Prostate gland (tissue), 2 donors: ENCODE measurements at regions not wholly inside any gene's neighbourhood (a gene's known extent, or its start where the extent isn't known, plus 50 kb on each side); places are given as distances from the start of the nearest gene placed in this dataset.

Source experiments
- DNase-seq: peaks from one replicate; pipeline ENCODE4 v3.0.0-alpha.2; 2019; ENCODE audit warnings: low spot score
- H3K27ac ChIP-seq, 2 donors: fragments of 200-600 bp; sonication (generic); 2 replicates each; pipeline ENCODE4 v1.5.1; 2017 to 2019
- H3K27me3 ChIP-seq: fragments of 200-600 bp; sonication (generic); replicated peaks from 2 replicates; pipeline ENCODE4 v1.5.1; 2019; ENCODE audit not compliant: insufficient read depth
- H3K36me3 ChIP-seq, 2 donors: fragments of 200-600 bp; sonication (generic); 1 replicate in 1 of 2; 2 replicates in 1 of 2; pipeline versions ENCODE4 v1.5.1 to v1.8.1; 2017 to 2019
- H3K4me1 ChIP-seq: fragments of 200-600 bp; sonication (generic); replicated peaks from 2 replicates; pipeline ENCODE4 v1.5.1; 2019
- H3K4me3 ChIP-seq, 2 donors: fragments of 200-600 bp; sonication (generic); 2 replicates each; pipeline ENCODE4 v1.5.1; 2017 to 2019
- H3K9me3 ChIP-seq: fragments of 200-600 bp; sonication (generic); 2 replicates; pipeline ENCODE4 v1.5.1; 2017
- POLR2A ChIP-seq: fragments of 450-650 bp; IDR thresholded peaks from one replicate; pipeline ENCODE4 v1.6.1; 2016; ENCODE audit warnings: antibody characterized with exemption, mild to moderate bottlenecking
- POLR2AphosphoS5 ChIP-seq: sonication (generic); formaldehyde crosslinking; IDR thresholded peaks from one replicate; pipeline ENCODE4 v1.6.1; 2017; ENCODE audit warnings: antibody characterized with exemption
- whole genome bisulfite sequencing: methylation state at CpG from one replicate; pipeline ENCODE4 v1.1.5; 2018; 5-methylcytosine and 5-hydroxymethylcytosine counted together
- intact Hi-C: fragments of 100-400 bp; cut with DNase I; formaldehyde crosslinking; loops from one replicate; pipeline ENCODE4 v1.14.2; 2022
- TF ChIP-seq, protein P1 (sequence below), 4 experiments: fragments of 200-600 bp in 2 of 4; fragments of 450-650 bp in 2 of 4; sonication (generic) in 2 of 4; IDR thresholded peaks; 1 replicate in 3 of 4; 2 replicates in 1 of 4; pipeline ENCODE4 v1.5.1; 2016 to 2019; ENCODE audit warnings: antibody characterized with exemption in 4 of 4, mild to moderate bottlenecking in 2 of 4, moderate library complexity in 2 of 4

DNA sequence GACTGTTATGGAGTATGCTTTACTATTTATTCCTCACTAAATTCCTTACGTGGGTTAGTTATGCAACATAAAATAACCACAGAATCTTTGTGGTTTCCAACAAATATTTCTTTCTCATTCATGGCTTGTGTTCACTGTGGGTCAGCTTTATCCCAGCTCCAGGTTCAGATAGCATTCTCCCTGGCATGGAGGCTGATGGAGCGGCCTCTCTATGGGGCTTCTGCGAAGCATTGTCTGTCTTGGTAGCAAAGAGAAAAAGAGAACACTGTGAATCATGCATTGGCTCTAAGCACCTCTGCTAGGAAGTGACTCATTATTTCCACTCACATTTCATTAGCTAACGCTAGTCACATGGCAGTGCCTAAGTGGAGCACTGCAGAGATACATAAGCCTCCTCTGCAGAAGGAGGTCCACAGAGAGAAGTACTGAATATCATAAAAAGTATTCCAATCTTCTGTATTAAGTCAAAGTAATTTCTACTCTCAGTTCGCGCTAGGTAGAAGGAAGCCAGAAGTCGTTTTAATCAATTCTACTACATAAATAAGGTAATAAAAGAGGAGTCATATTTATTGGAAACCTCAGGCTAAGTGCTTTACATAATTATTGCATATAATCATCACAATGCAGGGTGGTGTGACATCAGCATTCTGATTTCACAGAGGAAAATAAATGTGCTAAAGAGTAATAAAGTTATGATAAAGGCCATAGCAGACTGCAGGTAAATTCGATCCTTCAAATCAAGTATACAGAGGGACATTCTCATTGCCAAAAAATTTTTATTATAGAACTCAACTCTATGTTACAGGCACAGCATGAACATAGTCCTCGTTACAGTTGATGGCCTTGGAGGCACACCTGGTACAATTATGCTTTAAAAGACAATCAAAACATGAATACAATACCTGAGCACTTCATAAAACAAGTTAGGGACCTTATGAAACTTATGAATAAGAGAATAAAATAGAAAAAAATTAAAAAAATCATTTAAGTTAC lies 531.1 kb downstream of the CETN3 start:
- Histone ChIP-seq H3K27ac (no peak overlapping the region), H3K36me3 (no peaks in the 10 kb centered on the region), H3K9me3 (no peaks in the 10 kb centered on the region), H3K4me3 (no peak overlapping the region), H3K4me1 (no peaks in the 10 kb centered on the region), H3K27me3 (no peaks in the 10 kb centered on the region)
- intact Hi-C loops, result no loop called here
- 74% methylated on average over 9 of the region's 9 CpGs for WGBS
- TF ChIP-seq, protein P1, sequence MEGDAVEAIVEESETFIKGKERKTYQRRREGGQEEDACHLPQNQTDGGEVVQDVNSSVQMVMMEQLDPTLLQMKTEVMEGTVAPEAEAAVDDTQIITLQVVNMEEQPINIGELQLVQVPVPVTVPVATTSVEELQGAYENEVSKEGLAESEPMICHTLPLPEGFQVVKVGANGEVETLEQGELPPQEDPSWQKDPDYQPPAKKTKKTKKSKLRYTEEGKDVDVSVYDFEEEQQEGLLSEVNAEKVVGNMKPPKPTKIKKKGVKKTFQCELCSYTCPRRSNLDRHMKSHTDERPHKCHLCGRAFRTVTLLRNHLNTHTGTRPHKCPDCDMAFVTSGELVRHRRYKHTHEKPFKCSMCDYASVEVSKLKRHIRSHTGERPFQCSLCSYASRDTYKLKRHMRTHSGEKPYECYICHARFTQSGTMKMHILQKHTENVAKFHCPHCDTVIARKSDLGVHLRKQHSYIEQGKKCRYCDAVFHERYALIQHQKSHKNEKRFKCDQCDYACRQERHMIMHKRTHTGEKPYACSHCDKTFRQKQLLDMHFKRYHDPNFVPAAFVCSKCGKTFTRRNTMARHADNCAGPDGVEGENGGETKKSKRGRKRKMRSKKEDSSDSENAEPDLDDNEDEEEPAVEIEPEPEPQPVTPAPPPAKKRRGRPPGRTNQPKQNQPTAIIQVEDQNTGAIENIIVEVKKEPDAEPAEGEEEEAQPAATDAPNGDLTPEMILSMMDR (IDR thresholded peaks at IDR 0.05), result no peak
- TF ChIP-seq POLR2AphosphoS5, result no peak
- no peak for TF ChIP-seq POLR2A
- DNase-seq, result no peak

DNA sequence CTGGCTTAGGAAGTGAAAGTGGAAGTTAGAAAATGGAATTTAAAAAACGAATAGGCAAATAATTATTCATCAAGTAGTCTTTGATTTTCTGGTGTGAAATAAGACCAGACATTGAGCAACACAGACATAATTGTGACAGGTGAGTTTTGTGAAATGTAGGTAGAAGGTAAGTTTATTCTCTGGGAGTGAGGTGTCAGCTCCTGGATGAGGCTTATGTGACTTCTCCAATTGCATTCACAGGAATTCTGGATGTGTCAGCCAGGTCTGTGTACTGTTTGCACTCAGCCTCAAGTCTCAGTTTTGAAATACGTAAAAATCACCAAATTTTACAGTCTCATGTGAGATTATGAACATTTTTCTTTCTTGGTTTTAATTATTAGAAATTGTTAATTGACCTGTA lies 537.6 kb downstream of the CETN3 start:
- intact Hi-C loops, result no loop called here
- DNase-seq, result no peak
- Histone ChIP-seq H3K27me3 (no peaks in the 10 kb centered on the region), H3K27ac (no peak overlapping the region), H3K4me3 (no peak overlapping the region), H3K4me1 (no peaks in the 10 kb centered on the region), H3K36me3 (no peaks in the 10 kb centered on the region), H3K9me3 (no peaks in the 10 kb centered on the region)
- TF ChIP-seq POLR2A (no peak), POLR2AphosphoS5 (no peak)
- TF ChIP-seq, protein P1 (IDR thresholded peaks at IDR 0.05), result no peak
- WGBS, result 51% methylated on average over 2 of the region's 2 CpGs

DNA sequence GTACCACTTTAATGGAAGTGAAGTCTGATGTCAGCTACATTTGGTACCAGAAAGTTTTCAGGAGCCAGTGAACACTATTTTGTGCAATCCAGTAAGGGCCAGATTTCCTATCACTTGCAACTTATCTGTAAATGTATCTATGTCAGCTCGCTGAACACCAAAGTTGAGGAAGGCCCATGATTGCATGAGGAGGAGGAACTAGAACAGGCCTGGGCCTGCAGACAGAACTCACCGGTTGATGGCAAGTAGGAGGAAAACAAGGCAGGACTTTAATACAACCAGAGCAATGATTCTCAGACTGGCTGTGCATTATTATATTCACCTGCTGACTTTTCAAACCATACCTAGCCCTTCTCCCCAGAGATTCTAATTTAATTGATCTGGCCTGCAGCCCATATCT lies 540.2 kb downstream of the CETN3 start:
- Histone ChIP-seq H3K27me3 (no peaks in the 10 kb centered on the region), H3K36me3 (no peaks in the 10 kb centered on the region), H3K9me3 (no peaks in the 10 kb centered on the region), H3K27ac (no peak overlapping the region), H3K4me3 (no peak overlapping the region), H3K4me1 (no peaks in the 10 kb centered on the region)
- intact Hi-C loops, result no loop called here
- WGBS, result 48% methylated on average over 2 of the region's 2 CpGs
- no peak for DNase-seq
- TF ChIP-seq, protein P1 (IDR thresholded peaks at IDR 0.05), result no peak
- TF ChIP-seq POLR2AphosphoS5 (no peak), POLR2A (no peak)

DNA sequence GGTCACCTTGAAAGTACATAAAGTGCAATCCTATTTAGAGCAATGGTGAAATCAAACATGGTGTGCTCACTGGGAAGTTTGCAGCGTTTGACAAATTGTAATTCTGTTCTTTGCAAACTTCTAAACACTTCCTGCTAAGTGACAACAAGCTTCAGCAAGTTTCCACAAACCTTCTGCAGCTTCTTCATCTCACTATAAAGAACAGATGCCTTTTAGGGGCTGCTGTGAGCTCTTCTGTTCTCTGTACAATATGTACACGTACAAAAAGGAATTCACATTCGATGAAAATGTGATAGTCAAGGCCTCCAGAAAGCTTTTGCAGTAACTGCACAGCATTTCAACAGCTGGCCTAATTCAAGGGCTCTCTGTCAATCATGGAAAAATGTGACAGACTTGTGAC lies 543.1 kb downstream of the CETN3 start:
- H3K4me3 ChIP-seq, result no peak overlapping the region

More for the DNA sequence above, 543.1 kb downstream of the CETN3 start:
- intact Hi-C loops, result no loop called here
- no peak overlapping the region for H3K27ac ChIP-seq
- TF ChIP-seq, protein P1 (IDR thresholded peaks at IDR 0.05), result no peak
- TF ChIP-seq POLR2A (no peak), POLR2AphosphoS5 (no peak)
- H3K9me3 ChIP-seq, result no peaks in the 10 kb centered on the region
- DNase-seq, result no peak
- H3K36me3 ChIP-seq, result no peaks in the 10 kb centered on the region
- H3K4me1 ChIP-seq, result no peaks in the 10 kb centered on the region
- no peaks in the 10 kb centered on the region for H3K27me3 ChIP-seq
- 44% methylated on average over 3 of the region's 3 CpGs for WGBS
